DND-41 (cell line): ENCODE measurements at regions not wholly inside any gene's neighbourhood (a gene's known extent, or its start where the extent isn't known, plus 50 kb on each side); places are given as distances from the start of the nearest gene placed in this dataset.

Source experiments
- EZH2 ChIP-seq: IDR thresholded peaks from 3 replicates; pipeline ENCODE4 v1.6.1; 2012; ENCODE audit warnings: borderline replicate concordance, low read depth, mild to moderate bottlenecking, moderate library complexity, low read length, inconsistent platforms; ENCODE audit not compliant: severe bottlenecking
- TF ChIP-seq, protein P1 (sequence below): IDR thresholded peaks from 2 replicates; pipeline ENCODE4 v1.5.1; 2012; ENCODE audit warnings: borderline replicate concordance, low read length, moderate library complexity, mild to moderate bottlenecking; ENCODE audit not compliant: poor library complexity, severe bottlenecking; ENCODE audit errors: extremely low read depth

DNA sequence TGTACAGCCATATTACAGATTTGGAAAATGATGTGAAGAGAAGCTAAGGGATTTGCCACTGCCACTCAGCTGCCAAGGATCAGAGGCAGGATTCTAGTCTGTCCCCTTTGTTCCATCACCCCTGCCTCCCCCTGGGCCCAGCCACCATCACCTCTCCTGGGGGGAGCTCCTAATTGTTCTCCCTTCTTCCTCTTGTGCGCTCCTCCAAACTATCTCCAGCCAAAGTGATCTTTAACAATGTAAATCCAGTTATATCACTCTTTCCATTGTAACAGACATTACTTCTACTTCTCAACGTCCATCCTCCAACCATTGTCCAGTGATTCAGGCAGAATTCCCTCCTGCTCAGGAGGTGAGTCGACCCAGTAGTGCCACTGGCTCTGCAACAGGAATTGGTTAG lies 164.1 kb downstream of the PLPP3 start:
- TF ChIP-seq, protein P1, sequence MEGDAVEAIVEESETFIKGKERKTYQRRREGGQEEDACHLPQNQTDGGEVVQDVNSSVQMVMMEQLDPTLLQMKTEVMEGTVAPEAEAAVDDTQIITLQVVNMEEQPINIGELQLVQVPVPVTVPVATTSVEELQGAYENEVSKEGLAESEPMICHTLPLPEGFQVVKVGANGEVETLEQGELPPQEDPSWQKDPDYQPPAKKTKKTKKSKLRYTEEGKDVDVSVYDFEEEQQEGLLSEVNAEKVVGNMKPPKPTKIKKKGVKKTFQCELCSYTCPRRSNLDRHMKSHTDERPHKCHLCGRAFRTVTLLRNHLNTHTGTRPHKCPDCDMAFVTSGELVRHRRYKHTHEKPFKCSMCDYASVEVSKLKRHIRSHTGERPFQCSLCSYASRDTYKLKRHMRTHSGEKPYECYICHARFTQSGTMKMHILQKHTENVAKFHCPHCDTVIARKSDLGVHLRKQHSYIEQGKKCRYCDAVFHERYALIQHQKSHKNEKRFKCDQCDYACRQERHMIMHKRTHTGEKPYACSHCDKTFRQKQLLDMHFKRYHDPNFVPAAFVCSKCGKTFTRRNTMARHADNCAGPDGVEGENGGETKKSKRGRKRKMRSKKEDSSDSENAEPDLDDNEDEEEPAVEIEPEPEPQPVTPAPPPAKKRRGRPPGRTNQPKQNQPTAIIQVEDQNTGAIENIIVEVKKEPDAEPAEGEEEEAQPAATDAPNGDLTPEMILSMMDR: no peak
- TF ChIP-seq EZH2: no peak
